Activated B cell treated with CpG ODN at 0.5 μM for 24 hours (primary cell): ENCODE measurements at regions not wholly inside any gene's neighbourhood (a gene's known extent, or its start where the extent isn't known, plus 50 kb on each side); places are given as distances from the start of the nearest gene placed in this dataset.

Experiments used
- ATAC-seq: fragments of 200-7000 bp; cut with Tn5 transposase; one replicate; pipeline ENCODE4 v1.10.0; 2021; ENCODE audit warnings: low read depth, mild to moderate bottlenecking, moderate library complexity
- CTCF ChIA-PET: fragments of 350-600 bp; sonication (Branson Sonifier 250); formaldehyde crosslinking; loops from one replicate; lab custom pipeline; 2021; ENCODE audit warnings: antibody characterized with exemption; lab: Charles Lee
- POLR2A ChIA-PET: fragments of 350-600 bp; sonication (Branson Sonifier 250); formaldehyde crosslinking; loops from one replicate; lab custom pipeline; 2021; ENCODE audit warnings: antibody characterized with exemption; lab: Charles Lee
- DNase-seq: peaks from one replicate; pipeline ENCODE4 v3.0.0; 2022
- H3K27ac Mint-ChIP-seq: one replicate; pipeline ENCODE4 v1.8.0; 2020; ENCODE audit warnings: mixed read lengths
- H3K27me3 Mint-ChIP-seq: one replicate; pipeline ENCODE4 v1.8.0; 2021; ENCODE audit warnings: mixed read lengths
- H3K36me3 Mint-ChIP-seq: one replicate; pipeline ENCODE4 v1.8.0; 2021; ENCODE audit warnings: low read depth, mixed read lengths
- H3K4me1 Mint-ChIP-seq: one replicate; pipeline ENCODE4 v1.8.0; 2021; ENCODE audit warnings: mixed read lengths
- H3K4me3 Mint-ChIP-seq: one replicate; pipeline ENCODE4 v1.8.0; 2020; ENCODE audit warnings: mild to moderate bottlenecking, mixed read lengths
- H3K9me3 Mint-ChIP-seq: one replicate; pipeline ENCODE4 v1.8.0; 2020; ENCODE audit warnings: mixed read lengths
- CTCF ChIP-seq: fragments of 200-600 bp; IDR thresholded peaks from one replicate; pipeline ENCODE4 v1.8.0; 2022; ENCODE audit warnings: antibody characterized with exemption, mild to moderate bottlenecking
- intact Hi-C: fragments of 100-400 bp; cut with micrococcal nuclease; formaldehyde crosslinking; loops from one replicate; pipeline ENCODE4 v1.15.1; 2024

- ChIA-PET POLR2A (no interaction called here), CTCF (no interaction called here)
- Mint-ChIP-seq H3K9me3 (peaks cover 12% of the 10 kb centered on the region), H3K36me3 (no peaks in the 10 kb centered on the region), H3K4me1 (no peaks in the 10 kb centered on the region), H3K27ac (no peak overlapping the region), H3K4me3 (no peak overlapping the region), H3K27me3 (no peaks in the 10 kb centered on the region)
- intact Hi-C loops: no loop called here
- ATAC-seq: no peak
- TF ChIP-seq CTCF: no peak
- no peak for DNase-seq
Measured at GRCh38 chr6:54451516-54451915, 143.3 kb downstream of the TINAG start.

DNA sequence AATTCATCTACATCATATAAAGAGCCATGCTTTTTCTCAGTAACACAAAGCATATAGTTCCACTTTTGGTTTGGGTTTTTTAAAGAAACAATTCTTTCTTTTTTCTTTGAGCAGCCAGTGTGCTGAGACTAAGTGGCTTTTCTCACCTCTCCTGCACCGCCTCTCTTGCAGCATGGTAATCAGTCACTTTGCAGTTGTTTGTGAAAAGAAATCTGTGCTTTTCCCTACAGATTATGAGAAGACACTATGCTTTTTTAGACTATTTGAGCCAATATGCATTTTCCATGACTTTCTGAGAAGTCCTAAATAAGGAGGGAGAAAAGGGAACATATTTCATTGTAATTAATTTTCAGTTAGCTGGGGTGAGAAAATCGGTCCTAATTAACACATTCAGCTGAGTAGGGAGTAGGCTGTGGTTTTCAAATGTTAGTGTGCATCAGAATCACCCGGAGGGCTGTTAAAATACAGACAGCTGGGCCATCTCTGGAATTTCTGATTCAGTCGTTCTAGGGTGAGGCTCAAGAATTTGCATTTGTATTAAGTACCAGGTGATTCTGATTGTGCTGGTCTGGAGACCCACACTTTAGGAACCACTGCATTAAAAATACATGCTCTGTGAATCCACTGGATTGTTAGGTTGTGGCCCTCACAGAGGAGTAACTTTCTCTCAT lies 155.2 kb downstream of the TINAG start:
- no peak overlapping the region for H3K27ac Mint-ChIP-seq
- intact Hi-C loops: no loop called here
- H3K4me1 Mint-ChIP-seq: no peaks in the 10 kb centered on the region
- no peak for DNase-seq
- CTCF ChIA-PET: no interaction called here
- POLR2A ChIA-PET: no interaction called here
- ATAC-seq: no peak
- no peaks in the 10 kb centered on the region for H3K27me3 Mint-ChIP-seq
- no peak for TF ChIP-seq CTCF
- peaks cover 6% of the 10 kb centered on the region for H3K9me3 Mint-ChIP-seq
- no peak overlapping the region for H3K4me3 Mint-ChIP-seq
- H3K36me3 Mint-ChIP-seq: no peaks in the 10 kb centered on the region

DNA sequence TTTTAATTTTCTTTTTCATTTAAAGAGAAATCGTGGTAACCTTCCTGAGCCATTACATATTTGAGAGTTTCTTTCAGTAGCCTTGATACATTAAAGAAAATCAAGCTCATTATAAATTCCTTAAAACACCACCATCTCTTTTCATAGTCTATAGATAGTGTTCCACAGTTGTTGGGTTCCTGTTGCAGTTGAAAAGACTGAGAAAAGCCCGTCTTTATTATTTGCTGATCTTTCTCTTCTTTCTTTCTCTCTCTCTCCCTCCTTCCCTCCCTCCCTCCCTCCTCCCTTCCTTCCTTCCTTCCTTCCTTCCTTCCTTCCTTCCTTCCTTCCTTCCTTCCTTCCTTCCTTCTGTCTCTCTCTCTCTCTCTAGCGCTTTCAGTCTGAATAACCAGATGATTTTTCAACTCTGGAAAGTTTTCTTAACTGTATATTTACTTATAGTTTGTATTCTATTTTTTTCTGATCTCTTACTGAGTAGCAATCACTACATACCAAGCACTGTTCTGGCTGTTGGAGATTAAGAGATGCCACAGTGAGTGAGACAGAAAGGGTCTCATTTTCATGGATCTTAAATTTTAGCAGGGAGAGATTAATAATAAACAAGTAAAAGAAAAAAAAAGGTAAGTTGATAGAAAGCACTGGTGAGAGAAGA lies 157.5 kb downstream of the TINAG start:
- no peak for ATAC-seq

GRCh38 chr6:54467384-54467783 lies 159.1 kb downstream of the TINAG start:
- no peak overlapping the region for H3K27ac Mint-ChIP-seq
- ATAC-seq: no peak
- intact Hi-C loops: no loop called here
- no peak for DNase-seq
- TF ChIP-seq CTCF: no peak
- H3K27me3 Mint-ChIP-seq: no peaks in the 10 kb centered on the region
- no peaks in the 10 kb centered on the region for H3K36me3 Mint-ChIP-seq
- no peaks in the 10 kb centered on the region for H3K4me1 Mint-ChIP-seq
- H3K9me3 Mint-ChIP-seq: peaks cover 6% of the 10 kb centered on the region
- ChIA-PET CTCF (no interaction called here), POLR2A (no interaction called here)
- H3K4me3 Mint-ChIP-seq: no peak overlapping the region

More for the DNA sequence above, 157.5 kb downstream of the TINAG start:
- CTCF ChIA-PET: interaction anchor here (0.6 kb wide), 1 partner anchor 830 kb away, joined by 3 read pairs; no protein-coding TSS in a partner anchor
- no peak overlapping the region for H3K27ac Mint-ChIP-seq
- no peak for DNase-seq
- no peaks in the 10 kb centered on the region for H3K36me3 Mint-ChIP-seq
- no peaks in the 10 kb centered on the region for H3K27me3 Mint-ChIP-seq
- POLR2A ChIA-PET: no interaction called here
- TF ChIP-seq CTCF: no peak
- no peaks in the 10 kb centered on the region for H3K4me1 Mint-ChIP-seq
- intact Hi-C loops: no loop called here
- peaks cover 6% of the 10 kb centered on the region for H3K9me3 Mint-ChIP-seq
- no peak overlapping the region for H3K4me3 Mint-ChIP-seq

GRCh38 chr6:54473328-54473727 lies 165.1 kb downstream of the TINAG start:
- intact Hi-C loops: no loop called here
- ChIA-PET POLR2A (no interaction called here), CTCF (no interaction called here)
- no peaks in the 10 kb centered on the region for H3K27me3 Mint-ChIP-seq
- H3K9me3 Mint-ChIP-seq: no peaks in the 10 kb centered on the region
- H3K4me3 Mint-ChIP-seq: no peak overlapping the region
- no peak for TF ChIP-seq CTCF
- no peak overlapping the region for H3K27ac Mint-ChIP-seq
- no peaks in the 10 kb centered on the region for H3K4me1 Mint-ChIP-seq
- DNase-seq (no peak), ATAC-seq (no peak)
- H3K36me3 Mint-ChIP-seq: no peaks in the 10 kb centered on the region
